GM10248 (cell line): ENCODE measurements at regions not wholly inside any gene's neighbourhood (a gene's known extent, or its start where the extent isn't known, plus 50 kb on each side); places are given as distances from the start of the nearest gene placed in this dataset.

Experiments
- CTCF ChIA-PET: fragments of 300-600 bp; sonication (Branson Sonifier 250); formaldehyde crosslinking; extraction: SDS; loops from one replicate; lab custom pipeline; 2021; ENCODE audit warnings: antibody characterized with exemption; lab: Yijun Ruan, JAX
- POLR2A ChIA-PET: fragments of 350-650 bp; sonication (Branson Sonifier 250); formaldehyde crosslinking; extraction: SDS; loops from one replicate; lab custom pipeline; 2020; ENCODE audit warnings: antibody characterized with exemption; lab: Yijun Ruan, JAX
- DNase-seq: peaks from one replicate; pipeline ENCODE4 v3.0.0; 2012; ENCODE audit errors: extremely low spot score
- TF ChIP-seq, protein P1 (sequence below): IDR thresholded peaks from 2 replicates; pipeline ENCODE4 v1.5.1; 2012; ENCODE audit warnings: mild to moderate bottlenecking, low read depth; ENCODE audit errors: extremely low read depth, missing control alignments, control extremely low read depth

GRCh38 chr14:49363821-49364751, 222.1 kb downstream of the RPS29 start:
- no peak for DNase-seq
- ChIA-PET POLR2A (no interaction called here), CTCF (no interaction called here)
- TF ChIP-seq, protein P1, sequence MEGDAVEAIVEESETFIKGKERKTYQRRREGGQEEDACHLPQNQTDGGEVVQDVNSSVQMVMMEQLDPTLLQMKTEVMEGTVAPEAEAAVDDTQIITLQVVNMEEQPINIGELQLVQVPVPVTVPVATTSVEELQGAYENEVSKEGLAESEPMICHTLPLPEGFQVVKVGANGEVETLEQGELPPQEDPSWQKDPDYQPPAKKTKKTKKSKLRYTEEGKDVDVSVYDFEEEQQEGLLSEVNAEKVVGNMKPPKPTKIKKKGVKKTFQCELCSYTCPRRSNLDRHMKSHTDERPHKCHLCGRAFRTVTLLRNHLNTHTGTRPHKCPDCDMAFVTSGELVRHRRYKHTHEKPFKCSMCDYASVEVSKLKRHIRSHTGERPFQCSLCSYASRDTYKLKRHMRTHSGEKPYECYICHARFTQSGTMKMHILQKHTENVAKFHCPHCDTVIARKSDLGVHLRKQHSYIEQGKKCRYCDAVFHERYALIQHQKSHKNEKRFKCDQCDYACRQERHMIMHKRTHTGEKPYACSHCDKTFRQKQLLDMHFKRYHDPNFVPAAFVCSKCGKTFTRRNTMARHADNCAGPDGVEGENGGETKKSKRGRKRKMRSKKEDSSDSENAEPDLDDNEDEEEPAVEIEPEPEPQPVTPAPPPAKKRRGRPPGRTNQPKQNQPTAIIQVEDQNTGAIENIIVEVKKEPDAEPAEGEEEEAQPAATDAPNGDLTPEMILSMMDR = no peak

DNA sequence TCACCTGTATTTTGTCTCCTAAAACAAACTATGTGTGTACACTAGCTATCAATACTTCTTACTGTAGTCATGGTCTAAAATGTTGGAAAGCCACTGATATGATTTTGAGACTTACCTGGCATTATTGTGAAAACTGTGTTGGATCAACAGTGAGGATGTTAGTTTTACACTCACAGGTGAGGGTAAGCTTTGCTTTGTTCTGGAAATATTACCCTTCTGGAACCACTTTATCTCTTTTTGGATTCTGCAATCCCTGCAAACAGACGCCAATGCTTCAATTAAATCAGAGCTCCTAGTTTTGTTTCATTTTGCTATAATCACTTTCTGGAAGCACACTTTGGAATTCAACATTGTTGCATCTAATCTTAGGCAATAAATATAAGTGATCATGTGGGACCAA, 223.3 kb downstream of the RPS29 start:
- no peak for DNase-seq
- TF ChIP-seq, protein P1 = no peak
- ChIA-PET POLR2A (no interaction called here), CTCF (interaction anchor here (0.6 kb wide), 1 partner anchor 34 kb away, joined by 3 read pairs; no protein-coding TSS in a partner anchor)

DNA sequence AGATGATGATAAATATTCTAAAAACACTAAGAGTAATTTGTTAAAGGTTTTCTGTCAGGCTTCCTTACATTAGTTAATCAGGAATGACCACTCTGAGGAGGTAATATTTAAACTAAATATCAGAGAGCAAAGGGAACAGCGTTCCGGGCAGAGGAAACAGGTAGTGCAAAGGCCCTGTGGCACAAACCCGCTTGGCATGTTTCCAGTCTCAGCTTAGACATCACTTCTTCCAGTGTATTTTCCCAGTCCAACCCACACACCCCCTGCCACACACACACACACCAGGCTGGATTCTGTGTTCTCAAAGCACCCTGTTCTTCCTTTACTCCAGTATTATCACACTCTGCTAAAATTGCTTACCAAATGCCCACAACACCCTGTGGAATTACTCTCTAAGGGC, 247.1 kb downstream of the RPS29 start:
- no peak for DNase-seq
- POLR2A ChIA-PET = no interaction called here
- TF ChIP-seq, protein P1 = no peak
- CTCF ChIA-PET = no interaction called here

GRCh38 chr14:49319810-49320209, 266.4 kb downstream of the RPS29 start:
- no peak for DNase-seq
- TF ChIP-seq, protein P1 = no peak
- POLR2A ChIA-PET = no interaction called here
- CTCF ChIA-PET = interaction anchor here (1.3 kb wide), 1 partner anchor 14 kb away, joined by 3 read pairs; no protein-coding TSS in a partner anchor

- CTCF ChIA-PET = interaction anchor here (1.5 to 2.9 kb wide), 2 partner anchors 10 to 29 kb away, joined by 4 to 10 read pairs; no protein-coding TSS in a partner anchor
- no peak for DNase-seq
- TF ChIP-seq, protein P1 = no peak
- POLR2A ChIA-PET = no interaction called here
Measured at GRCh38 chr14:49315570-49315969, 270.6 kb downstream of the RPS29 start.

DNA sequence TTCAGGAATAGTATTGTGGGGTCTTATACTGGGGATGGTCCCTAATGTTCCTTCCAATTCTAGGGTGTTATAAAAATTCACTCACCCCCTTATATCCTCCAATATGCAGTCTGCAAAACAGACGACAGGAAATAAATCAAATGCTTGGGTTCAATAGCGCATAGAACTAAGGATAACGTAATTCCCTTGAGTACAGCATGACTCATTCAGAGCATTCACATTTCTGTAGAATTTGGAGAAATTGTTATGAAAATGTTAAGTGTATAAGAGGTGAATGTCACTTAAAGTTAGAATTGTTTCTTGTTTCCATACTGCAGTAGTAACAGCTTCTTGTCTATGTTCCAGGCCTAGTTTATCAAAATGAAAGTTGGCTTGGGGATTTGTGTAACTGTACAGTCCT, 271.4 kb downstream of the RPS29 start:
- DNase-seq = no peak
- POLR2A ChIA-PET = no interaction called here
- CTCF ChIA-PET = interaction anchor here (2.9 kb wide), 1 partner anchor 9 kb away, joined by 10 read pairs; no protein-coding TSS in a partner anchor
- TF ChIP-seq, protein P1 = no peak
